ENCODE measurements at regions not wholly inside any gene's neighbourhood (a gene's known extent, or its start where the extent isn't known, plus 50 kb on each side); places are given as distances from the start of the nearest gene placed in this dataset.

GRCh38 chr12:75759842-75760572, 248.6 kb upstream of the KRR1 start:
- TF ChIP-seq CTCF (IDR thresholded peaks at IDR 0.05) (no peak), POLR2A (IDR thresholded peaks at IDR 0.05) (no peak)

Data from heart left ventricle (tissue), 13 donors.